ENCODE measurements at regions not wholly inside any gene's neighbourhood (a gene's known extent, or its start where the extent isn't known, plus 50 kb on each side); places are given as distances from the start of the nearest gene placed in this dataset.

GRCh38 chr7:86929293-86930109 is 130.0 kb downstream of the ELAPOR2 start:
- in situ Hi-C loops (cut with MboI): loop anchor here (10.0 to 25.0 kb wide), 2 partner anchors 208 to 305 kb away; no protein-coding TSS in a partner anchor

GRCh38 chr7:86928308-86928707 is 131.1 kb downstream of the ELAPOR2 start:
- Histone ChIP-seq H3K27ac (no peak overlapping the region), H3K9me3 (ENCODE audit: low read depth) (no peaks in the 10 kb centered on the region), H3K27me3 (replicated peaks; ENCODE audit: insufficient read depth) (no peaks in the 10 kb centered on the region), H3K9me2 (ENCODE audit: insufficient read depth) (no peaks in the 10 kb centered on the region), H3K4me3 (no peak overlapping the region), H4K20me1 (ENCODE audit: insufficient read depth) (no peaks in the 10 kb centered on the region), H3K79me2 (ENCODE audit: insufficient read depth) (no peaks in the 10 kb centered on the region), H3F3A (ENCODE audit: insufficient read depth) (peaks cover 21% of the 10 kb centered on the region), H3K36me3 (ENCODE audit: low read depth) (no peaks in the 10 kb centered on the region), H2AFZ (no peak overlapping the region), H3K4me1 (ENCODE audit: insufficient read depth) (peaks cover 14% of the 10 kb centered on the region), H3K4me2 (ENCODE audit: unreplicated experiment) (no peak overlapping the region), H3K9ac (no peak overlapping the region)
- in situ Hi-C loops (cut with MboI): loop anchor here (10.0 to 25.0 kb wide), 2 partner anchors 209 to 306 kb away; no protein-coding TSS in a partner anchor
- DNase-seq: no peak
- TF ChIP-seq EZH2phosphoT487 (IDR thresholded peaks at IDR 0.05; ENCODE audit: insufficient read depth, low read depth) (no peak), EZH2 (IDR thresholded peaks at IDR 0.05; ENCODE audit: insufficient read depth, poor library complexity, severe bottlenecking) (no peak)
- WGBS, 2 experiments (ENCODE audit: low coverage in 1 of 2, low lambda C conversion rate in 2 of 2, missing lambda C conversion rate in 2 of 2): 97% methylated on average over 3 of the region's 3 CpGs

More at GRCh38 chr7:86929293-86930109, 130.0 kb downstream of the ELAPOR2 start:
- Histone ChIP-seq H3K4me1 (ENCODE audit: insufficient read depth) (peaks cover 14% of the 10 kb centered on the region), H3K27ac (no peak overlapping the region), H3K79me2 (ENCODE audit: insufficient read depth) (no peaks in the 10 kb centered on the region), H3K4me3 (no peak overlapping the region), H3K9me3 (ENCODE audit: low read depth) (no peaks in the 10 kb centered on the region), H3K9ac (no peak overlapping the region), H3K4me2 (ENCODE audit: unreplicated experiment) (no peak overlapping the region), H3K36me3 (ENCODE audit: low read depth) (no peaks in the 10 kb centered on the region), H2AFZ (no peak overlapping the region), H4K20me1 (ENCODE audit: insufficient read depth) (no peaks in the 10 kb centered on the region), H3K27me3 (replicated peaks; ENCODE audit: insufficient read depth) (no peaks in the 10 kb centered on the region), H3F3A (ENCODE audit: insufficient read depth) (peaks cover 21% of the 10 kb centered on the region), H3K9me2 (ENCODE audit: insufficient read depth) (no peaks in the 10 kb centered on the region)
- 91 to 93% methylated on average over 4 of the region's 4 CpGs for WGBS, 2 experiments (ENCODE audit: low coverage in 1 of 2, low lambda C conversion rate in 2 of 2, missing lambda C conversion rate in 2 of 2)
- no peak for TF ChIP-seq EZH2phosphoT487 (IDR thresholded peaks at IDR 0.05; ENCODE audit: insufficient read depth, low read depth)
- no peak for TF ChIP-seq EZH2 (IDR thresholded peaks at IDR 0.05; ENCODE audit: insufficient read depth, poor library complexity, severe bottlenecking)
- no peak for DNase-seq

DNA sequence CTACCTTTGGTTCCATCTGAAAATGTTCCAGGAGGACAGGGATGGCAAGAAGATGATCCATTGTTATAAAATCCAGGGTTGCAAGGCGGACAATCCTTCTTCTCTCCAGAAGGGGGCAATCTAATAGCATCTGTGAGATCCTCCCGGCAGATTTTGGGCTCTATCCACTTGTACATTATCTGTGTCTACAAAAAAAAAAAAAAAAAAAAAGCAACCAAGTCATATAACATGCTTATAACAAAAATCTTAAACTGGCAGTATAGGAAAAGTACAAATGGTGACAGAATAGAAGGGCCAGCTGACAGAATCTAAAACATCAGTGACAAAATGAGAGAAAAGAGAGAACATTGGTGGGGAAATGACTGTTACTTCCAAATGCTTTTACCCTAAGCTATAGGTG is 132.7 kb downstream of the ELAPOR2 start:
- Histone ChIP-seq H3K4me3 (no peak overlapping the region), H3K9me2 (ENCODE audit: insufficient read depth) (no peaks in the 10 kb centered on the region), H3F3A (ENCODE audit: insufficient read depth) (peaks cover 14% of the 10 kb centered on the region), H2AFZ (no peak overlapping the region), H3K79me2 (ENCODE audit: insufficient read depth) (no peaks in the 10 kb centered on the region), H3K27me3 (replicated peaks; ENCODE audit: insufficient read depth) (no peaks in the 10 kb centered on the region), H4K20me1 (ENCODE audit: insufficient read depth) (no peaks in the 10 kb centered on the region), H3K27ac (no peak overlapping the region), H3K4me2 (ENCODE audit: unreplicated experiment) (no peak overlapping the region), H3K9me3 (ENCODE audit: low read depth) (no peaks in the 10 kb centered on the region), H3K4me1 (ENCODE audit: insufficient read depth) (peaks cover 5% of the 10 kb centered on the region), H3K9ac (no peak overlapping the region), H3K36me3 (ENCODE audit: low read depth) (no peaks in the 10 kb centered on the region)
- WGBS, 2 experiments (ENCODE audit: low coverage in 1 of 2, low lambda C conversion rate in 2 of 2, missing lambda C conversion rate in 2 of 2): 0% methylated on average over 2 of the region's 2 CpGs
- DNase-seq: peak; percentile 85
- in situ Hi-C loops (cut with MboI): loop anchor here (10.0 to 25.0 kb wide), 2 partner anchors 211 to 308 kb away; no protein-coding TSS in a partner anchor
- no peak for TF ChIP-seq EZH2 (IDR thresholded peaks at IDR 0.05; ENCODE audit: insufficient read depth, poor library complexity, severe bottlenecking)

- in situ Hi-C loops (cut with MboI): loop anchor here (10.0 to 25.0 kb wide), 2 partner anchors 212 to 310 kb away; no protein-coding TSS in a partner anchor
- Histone ChIP-seq H3K9ac (no peak overlapping the region), H3K27ac (no peak overlapping the region), H3K79me2 (ENCODE audit: insufficient read depth) (no peaks in the 10 kb centered on the region), H3K27me3 (replicated peaks; ENCODE audit: insufficient read depth) (no peaks in the 10 kb centered on the region), H4K20me1 (ENCODE audit: insufficient read depth) (no peaks in the 10 kb centered on the region), H3K4me3 (no peak overlapping the region), H3K4me2 (ENCODE audit: unreplicated experiment) (no peak overlapping the region), H3K9me2 (ENCODE audit: insufficient read depth) (no peaks in the 10 kb centered on the region), H3K4me1 (ENCODE audit: insufficient read depth) (no peaks in the 10 kb centered on the region), H2AFZ (no peak overlapping the region), H3K9me3 (ENCODE audit: low read depth) (no peaks in the 10 kb centered on the region), H3K36me3 (ENCODE audit: low read depth) (no peaks in the 10 kb centered on the region), H3F3A (ENCODE audit: insufficient read depth) (no peaks in the 10 kb centered on the region)
- no peak for DNase-seq
- TF ChIP-seq EZH2 (IDR thresholded peaks at IDR 0.05; ENCODE audit: insufficient read depth, poor library complexity, severe bottlenecking): no peak
- WGBS, 2 experiments (ENCODE audit: low coverage in 1 of 2, low lambda C conversion rate in 2 of 2, missing lambda C conversion rate in 2 of 2): 95 to 100% methylated on average over 1 of the region's 1 CpG
These were observed 134.2 kb downstream of the ELAPOR2 start for GRCh38 chr7:86925221-86925620.
